ENCODE measurements at regions not wholly inside any gene's neighbourhood (a gene's known extent, or its start where the extent isn't known, plus 50 kb on each side); places are given as distances from the start of the nearest gene placed in this dataset.

DNA sequence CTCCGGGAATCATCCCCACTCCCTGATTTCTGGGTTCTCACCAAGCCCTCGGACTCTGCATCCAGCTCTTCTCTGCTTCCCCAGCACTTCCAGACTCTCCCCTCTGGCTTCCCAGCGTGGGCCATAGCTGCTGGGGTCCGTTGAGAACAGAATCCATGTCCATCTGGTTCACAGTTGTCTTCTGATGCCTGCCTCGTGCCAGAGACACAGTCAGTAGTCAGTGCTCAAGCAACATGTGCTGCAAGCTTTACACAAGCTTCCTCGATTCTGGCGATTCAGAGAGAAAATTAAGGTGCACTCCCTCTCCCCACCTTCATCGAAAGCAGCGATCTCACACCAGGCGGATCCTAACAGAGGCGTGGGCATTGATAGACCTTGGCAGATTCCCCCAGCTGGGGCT, 495.5 kb downstream of the TBC1D22A start:
- no peak for DNase-seq (ENCODE audit: low spot score)

DNA sequence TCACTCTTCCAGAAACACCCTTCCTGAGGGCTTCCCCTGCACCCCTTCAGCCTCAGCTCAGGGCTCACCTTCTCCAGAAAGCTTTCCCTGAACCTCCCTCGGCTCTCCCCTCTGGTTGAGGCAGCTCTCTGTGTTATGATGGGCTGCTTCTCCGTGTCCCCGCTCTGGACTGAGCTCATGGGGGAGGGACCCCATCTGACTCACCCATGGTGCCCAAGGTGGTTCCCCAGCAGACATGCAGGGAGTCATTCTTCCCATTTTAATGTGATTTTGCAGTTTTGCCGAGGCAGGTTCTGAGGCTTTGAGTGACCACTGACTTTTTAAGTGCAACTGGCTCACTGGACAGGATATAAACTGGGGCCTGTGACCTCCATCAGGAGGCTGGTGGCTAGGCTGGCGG, 495.1 kb downstream of the TBC1D22A start:
- no peak for DNase-seq (ENCODE audit: low spot score)

DNA sequence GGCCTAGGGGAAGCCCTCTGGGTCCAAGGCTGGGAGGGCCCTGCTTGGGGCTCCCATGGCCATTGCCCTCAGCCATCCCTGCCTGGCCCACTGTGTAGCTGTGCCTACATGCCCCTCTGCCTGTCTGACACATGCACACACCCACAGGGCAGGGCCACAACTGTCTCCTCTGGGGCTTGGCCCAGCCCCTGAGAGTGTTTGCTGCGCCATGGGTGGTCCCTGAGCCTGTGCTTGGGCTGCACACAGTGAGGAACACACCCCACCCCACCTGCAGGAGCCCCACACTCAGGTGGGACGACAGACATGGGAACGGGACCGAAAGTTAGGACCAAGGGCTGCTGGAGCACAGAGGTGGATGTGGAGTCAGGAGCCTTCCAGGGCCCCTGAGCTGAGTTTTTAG, 489.5 kb downstream of the TBC1D22A start:
- no peak for DNase-seq (ENCODE audit: low spot score)

DNA sequence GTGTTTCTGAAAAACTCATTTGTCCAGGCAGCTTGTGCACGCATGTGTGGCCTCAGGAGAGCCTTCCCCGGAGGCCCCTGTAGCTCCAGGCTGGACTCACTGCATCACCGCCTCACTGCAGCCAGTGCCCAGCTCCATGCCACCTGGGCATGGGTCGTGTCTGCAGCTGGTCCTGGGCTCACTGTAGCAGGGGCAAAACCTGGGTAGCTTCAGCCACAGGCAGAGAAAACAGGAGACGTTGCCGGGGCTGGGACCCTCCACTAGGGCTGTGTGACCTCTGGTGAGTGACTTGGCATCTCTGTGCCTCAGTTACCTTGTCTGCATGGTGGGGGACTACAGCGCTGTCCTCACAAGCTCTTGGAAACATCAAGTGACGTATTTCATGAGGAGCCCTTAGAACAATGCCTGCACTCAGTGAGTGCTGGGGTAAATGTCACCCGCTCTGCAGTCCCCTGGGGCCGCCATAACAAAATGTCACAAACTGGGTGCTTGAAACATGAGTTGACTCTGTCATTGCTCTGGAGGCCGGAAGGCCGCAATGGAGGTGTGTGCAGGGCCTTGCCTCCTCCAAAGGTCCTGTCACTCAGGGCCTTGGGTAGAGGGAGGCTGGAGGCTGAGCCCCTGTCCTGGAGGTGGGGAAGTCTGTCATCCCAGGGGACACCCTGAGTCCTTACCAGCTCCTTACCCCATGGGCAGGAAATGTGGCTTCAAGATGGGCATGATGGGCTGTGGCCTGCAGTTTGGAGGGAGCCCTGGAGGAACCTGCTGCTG, 488.7 kb downstream of the TBC1D22A start:
- DNase-seq (ENCODE audit: low spot score): no peak

DNA sequence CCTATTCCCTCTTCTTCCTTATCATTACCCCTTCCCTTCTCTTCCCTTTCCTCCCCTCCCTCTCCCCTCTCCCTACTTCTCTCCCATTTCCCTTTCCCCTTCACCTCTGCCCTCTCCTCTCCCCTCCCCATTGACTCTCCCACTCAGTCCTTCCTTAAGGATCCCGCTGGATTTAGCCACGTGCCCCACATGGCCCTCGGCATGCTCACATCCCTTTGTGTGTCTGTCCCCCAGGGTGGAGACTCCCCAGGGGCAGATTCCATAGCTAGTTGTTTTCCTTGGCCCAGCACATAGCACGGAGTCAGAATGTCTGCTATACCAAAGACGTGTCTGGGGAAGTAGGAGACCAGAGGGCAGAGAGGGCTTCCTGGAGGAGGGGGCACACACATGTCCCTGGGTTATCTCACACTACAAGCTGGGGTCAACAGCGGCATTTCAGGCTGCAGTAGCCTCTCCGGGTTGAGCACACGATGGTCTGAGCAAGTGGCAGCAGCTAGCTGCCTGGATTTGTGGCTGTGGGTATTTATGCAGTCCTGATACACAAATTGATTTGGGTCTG, 487.0 kb downstream of the TBC1D22A start:
- no peak for DNase-seq (ENCODE audit: low spot score)

- no peak for DNase-seq (ENCODE audit: low spot score)
These were observed 486.5 kb downstream of the TBC1D22A start for GRCh38 chr22:47248925-47249324.

DNA sequence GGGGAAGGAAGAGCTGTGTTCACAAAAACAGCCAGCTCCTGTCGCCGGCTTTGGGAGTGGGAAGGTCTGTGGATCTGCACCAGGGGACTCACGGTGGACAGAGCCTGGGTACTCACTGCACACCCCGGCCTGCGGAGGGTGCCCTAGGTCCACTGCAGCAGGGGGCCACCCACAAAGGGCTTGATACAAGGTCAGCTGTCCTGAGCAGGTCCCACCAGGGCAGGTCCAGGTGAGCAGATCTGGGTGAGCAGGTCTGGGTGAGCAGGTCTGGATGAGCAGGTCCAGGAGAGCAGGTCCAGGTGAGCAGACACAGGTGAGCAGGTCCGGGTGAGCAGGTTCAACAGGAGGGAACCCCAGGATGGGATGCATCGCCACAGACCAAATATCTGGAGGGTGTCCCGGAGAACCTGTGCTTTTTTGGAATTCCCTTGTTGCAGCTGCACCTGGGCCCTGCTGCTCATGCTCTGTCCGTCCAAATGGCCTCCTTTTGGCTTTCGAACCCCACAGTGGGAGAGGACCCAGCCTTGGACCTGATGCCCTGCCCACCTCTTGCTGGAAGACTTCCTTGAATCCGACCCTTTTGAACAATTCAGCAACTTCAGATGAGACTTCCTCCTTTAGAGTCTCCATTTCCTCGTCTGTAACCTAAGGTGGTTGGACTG, 485.3 kb downstream of the TBC1D22A start:
- DNase-seq (ENCODE audit: low spot score): no peak

- no peak for DNase-seq (ENCODE audit: low spot score)
These were observed 483.3 kb downstream of the TBC1D22A start for GRCh38 chr22:47245786-47246185.

GRCh38 chr22:47245286-47245685, 482.8 kb downstream of the TBC1D22A start:
- no peak for DNase-seq (ENCODE audit: low spot score)

DNA sequence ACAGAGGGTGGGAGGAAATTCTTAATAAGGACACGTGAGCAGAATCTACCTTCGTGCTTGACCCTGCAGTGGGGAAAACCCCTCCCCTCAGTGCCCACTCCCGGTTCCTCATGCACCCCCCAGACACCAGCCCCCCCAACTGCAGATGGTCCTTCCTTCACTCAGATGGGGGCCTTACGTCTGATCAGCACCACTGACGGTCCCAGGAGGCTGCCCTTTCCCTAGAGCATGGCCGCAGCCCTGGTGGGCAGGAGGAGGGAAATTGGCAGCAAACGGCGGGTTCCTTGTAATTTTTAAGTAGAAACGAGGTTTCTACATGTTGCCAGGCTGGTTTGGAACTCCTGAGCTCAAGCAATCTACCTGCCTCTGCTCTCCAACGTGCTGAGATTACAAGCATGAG, 477.7 kb downstream of the TBC1D22A start:
- no peak for DNase-seq (ENCODE audit: low spot score)

DNA sequence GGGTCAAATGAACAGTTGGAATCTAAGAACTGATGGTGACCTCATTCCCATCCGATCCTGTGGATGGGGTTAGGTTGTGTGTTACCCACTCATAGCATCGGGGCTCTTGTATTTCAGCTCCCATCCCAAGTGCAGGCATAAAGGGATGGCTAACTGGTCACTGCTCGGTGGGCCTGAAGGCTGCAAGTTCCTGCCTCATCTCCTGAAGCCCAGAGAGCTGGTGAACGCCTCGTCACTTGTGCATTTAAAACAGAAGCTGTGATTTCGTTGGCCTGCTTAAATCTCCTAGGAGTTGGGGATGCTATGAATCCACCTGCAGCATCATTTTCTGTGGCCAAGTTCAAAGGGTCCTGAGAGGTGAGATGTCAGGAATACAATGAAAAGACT, 477.0 kb downstream of the TBC1D22A start:
- no peak for DNase-seq (ENCODE audit: low spot score)

GRCh38 chr22:47238690-47239473, 476.4 kb downstream of the TBC1D22A start:
- no peak for DNase-seq (ENCODE audit: low spot score)

GRCh38 chr22:47237890-47238480, 475.5 kb downstream of the TBC1D22A start:
- no peak for DNase-seq (ENCODE audit: low spot score)

- DNase-seq (ENCODE audit: low spot score): no peak
These were observed 474.3 kb downstream of the TBC1D22A start for GRCh38 chr22:47236718-47237117.

DNA sequence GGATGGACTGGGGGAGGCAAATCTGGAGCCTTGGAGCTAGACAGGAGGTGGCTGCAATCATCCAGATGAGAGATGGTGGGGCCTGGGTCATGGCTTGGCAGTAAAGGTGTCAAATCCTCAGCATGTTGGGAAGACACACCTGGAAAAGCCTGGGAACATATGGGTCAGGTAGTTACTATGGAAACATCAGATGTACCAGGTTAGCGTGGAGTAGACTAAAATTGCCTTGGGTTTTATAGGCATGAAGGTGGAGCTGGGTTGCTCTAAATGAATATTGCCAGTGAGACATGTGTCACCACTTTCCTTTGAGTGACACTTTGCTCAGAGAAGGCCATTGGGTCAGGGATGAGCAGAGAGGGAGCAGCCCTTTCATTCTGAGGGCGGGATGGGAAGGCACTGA, 473.7 kb downstream of the TBC1D22A start:
- no peak for DNase-seq (ENCODE audit: low spot score)

- DNase-seq (ENCODE audit: low spot score): no peak
These were observed 471.1 kb downstream of the TBC1D22A start for GRCh38 chr22:47233316-47234243.

DNA sequence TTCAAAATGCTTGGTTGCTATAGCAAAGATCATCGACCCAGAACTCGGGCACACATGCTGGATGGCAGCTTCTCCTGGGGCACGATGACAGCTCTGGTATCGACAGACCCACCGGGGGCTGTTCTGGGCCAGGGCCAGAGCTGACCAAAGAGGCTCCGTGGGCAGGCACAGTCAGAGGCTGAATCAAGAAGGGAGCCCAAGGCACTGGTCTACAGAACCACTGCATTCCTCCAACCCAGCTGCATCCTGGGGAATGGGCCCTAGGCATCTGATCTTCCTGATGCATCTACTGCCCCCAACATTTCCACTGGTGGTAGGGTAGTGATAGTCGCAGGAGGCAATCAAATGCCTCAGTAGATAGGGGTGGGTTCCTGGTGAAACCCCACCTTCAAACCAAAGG, 470.3 kb downstream of the TBC1D22A start:
- DNase-seq (ENCODE audit: low spot score): no peak

DNA sequence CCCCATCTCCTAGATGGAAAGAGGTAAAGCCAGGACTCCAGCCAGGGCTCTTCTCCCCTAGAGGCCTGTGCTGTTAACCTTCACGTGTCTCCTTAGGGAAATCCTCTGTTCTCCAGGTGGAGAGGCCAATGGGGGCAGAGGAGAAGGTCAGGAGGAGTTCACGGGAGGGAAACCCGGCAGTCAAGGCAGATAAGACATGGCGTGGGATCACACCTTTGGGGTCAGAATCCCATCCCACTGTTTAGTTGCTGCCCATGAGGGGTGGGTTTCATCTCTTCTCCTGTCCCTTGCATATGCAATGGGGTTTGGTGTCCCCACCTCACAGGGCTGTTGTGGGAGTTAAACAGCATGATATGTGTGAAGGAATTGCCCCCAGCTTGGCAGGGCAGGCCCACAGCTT, 469.7 kb downstream of the TBC1D22A start:
- no peak for DNase-seq (ENCODE audit: low spot score)

- no peak for DNase-seq (ENCODE audit: low spot score)
These were observed 469.3 kb downstream of the TBC1D22A start for GRCh38 chr22:47231759-47232158.

DNA sequence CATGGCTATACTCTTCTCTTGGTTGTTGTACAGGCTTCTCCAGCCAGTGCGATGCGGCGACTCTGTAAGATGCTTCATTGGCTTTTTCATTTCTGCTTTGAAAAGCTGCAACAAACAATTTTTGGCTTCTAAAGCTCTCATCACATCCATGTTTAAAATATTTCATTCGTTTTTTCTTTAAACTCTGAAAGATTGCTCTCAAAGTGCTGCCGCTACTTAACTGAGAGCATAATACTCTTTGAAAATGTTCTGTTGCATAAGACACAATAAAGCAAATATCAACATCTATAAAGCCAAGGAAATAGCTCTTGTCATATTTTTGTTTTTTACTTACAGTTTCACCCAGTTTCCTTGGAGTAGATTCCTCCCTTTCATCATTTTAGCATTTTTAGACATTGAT, 468.3 kb downstream of the TBC1D22A start:
- no peak for DNase-seq (ENCODE audit: low spot score)

DNA sequence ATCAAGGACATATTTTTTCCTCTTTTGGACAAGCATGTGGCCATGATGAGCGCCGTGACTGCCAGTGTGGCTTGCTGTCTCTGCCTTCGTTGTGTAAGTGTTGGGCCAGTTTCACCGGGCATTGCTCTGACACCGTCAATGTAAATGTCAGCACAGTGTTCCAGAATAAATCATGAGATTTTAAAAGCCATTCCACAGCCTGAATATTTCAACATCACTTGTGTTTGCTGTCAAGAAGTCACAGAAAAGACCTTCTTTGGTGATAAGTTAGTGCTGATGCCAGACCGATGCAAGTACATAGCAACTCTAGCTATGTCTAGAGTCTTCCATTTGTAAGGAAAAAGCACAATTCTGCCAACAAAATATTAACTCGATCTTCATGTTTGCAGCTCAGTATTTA, 467.8 kb downstream of the TBC1D22A start:
- DNase-seq (ENCODE audit: low spot score): no peak

Data from AG08395 (cell line).